Ovary (tissue), 7 donors: ENCODE measurements at regions not wholly inside any gene's neighbourhood (a gene's known extent, or its start where the extent isn't known, plus 50 kb on each side); places are given as distances from the start of the nearest gene placed in this dataset.
A peak's percentile ranks its signal among the peaks of the same experiment; 100 is the strongest.
"Not testable (repeated sequence)": the region's sequence is repeated elsewhere in the genome, so short reads cannot be mapped to it uniquely, and the experiment has no call there.

ENCODE experiments used
- DNase-seq, 5 donors: peaks; one replicate each; pipeline ENCODE4 v3.0.0-alpha.2; 2019 to 2020
- H3K27ac ChIP-seq, 2 donors: fragments of 200-600 bp; one replicate each; pipeline versions ENCODE4 v1.5.1 to v1.8.0; 2019 to 2022
- H3K27me3 ChIP-seq: fragments of 200-600 bp; one replicate; pipeline ENCODE4 v1.8.0; 2022
- H3K36me3 ChIP-seq: fragments of 200-600 bp; sonication (generic); one replicate; pipeline ENCODE4 v1.5.1; 2019
- H3K4me1 ChIP-seq: one replicate; pipeline ENCODE4 v1.8.1; 2013; ENCODE audit warnings: mild to moderate bottlenecking, moderate library complexity; ENCODE audit not compliant: insufficient read depth
- H3K4me3 ChIP-seq: fragments of 200-600 bp; sonication (generic); one replicate; pipeline ENCODE4 v1.5.1; 2017
- H3K9me3 ChIP-seq, 2 donors: fragments of 200-600 bp in 1 of 2; sonication (generic) in 1 of 2; one replicate each; pipeline versions ENCODE4 v1.5.1 to v1.8.1; 2013 to 2019; ENCODE audit warnings: mild to moderate bottlenecking in 1 of 2, moderate library complexity in 1 of 2
- EP300 ChIP-seq: sonication (generic); formaldehyde crosslinking; IDR thresholded peaks from one replicate; pipeline ENCODE4 v1.6.1; 2017; ENCODE audit warnings: antibody characterized with exemption
- POLR2A ChIP-seq: fragments of 450-650 bp; IDR thresholded peaks from one replicate; pipeline ENCODE4 v1.6.1; 2017; ENCODE audit warnings: antibody characterized with exemption, mild to moderate bottlenecking, moderate library complexity
- WGBS, 3 donors: extraction: QIAGEN DNeasy Blood & Tissue Kit in 1 of 3; methylation state at CpG; one replicate each; pipeline versions ENCODE4 v1.1.5 to v1.1.7; 2013 to 2017; 5-methylcytosine and 5-hydroxymethylcytosine counted together
- intact Hi-C, 4 donors: fragments of 100-400 bp; cut with DNase I; formaldehyde crosslinking; loops; one replicate each; pipeline versions ENCODE4 v1.11.0 to v1.15.1; 2022 to 2023
- TF ChIP-seq, protein P1 (sequence below), 3 donors: fragments of 450-650 bp in 2 of 3; fragments of 200-600 bp in 1 of 3; IDR thresholded peaks; one replicate each; pipeline versions ENCODE4 v1.5.1 to v1.8.0; 2016 to 2022; ENCODE audit warnings: antibody characterized with exemption in 3 of 3, mild to moderate bottlenecking in 1 of 3
- donor health status: DM: no; HTN: no; CAD: no; lungs with moderate emphysema.
- donor health status: DM: no; HTN: no; CAD: no.
- donor health status: Bipolar disorder and iron deficiency.
- donor health status: DM: no; HTN: no; CAD: no.
- donor health status: DM: yes; HTN: yes; CAD: no.

DNA sequence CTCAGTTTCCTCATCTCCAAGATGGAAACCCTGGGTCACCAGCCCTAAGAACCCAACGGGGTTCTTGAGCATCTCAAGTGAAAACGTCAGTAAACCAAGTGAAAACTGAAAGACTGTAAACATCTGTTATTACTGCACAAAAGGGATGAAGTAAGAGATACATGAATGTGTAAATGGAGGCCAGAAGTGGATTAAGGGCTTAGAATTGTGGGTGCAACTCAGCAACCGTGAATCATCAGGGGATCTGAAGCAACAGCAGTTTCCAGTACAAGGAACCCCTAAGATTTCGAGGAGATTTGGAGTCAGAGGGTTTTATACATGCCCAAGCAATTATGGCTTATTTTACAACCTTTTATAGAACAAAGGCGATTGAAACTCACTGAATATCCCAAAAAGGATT lies 95.7 kb upstream of the SVIL start:
- WGBS, 3 donors = 71 to 94% (median 81%) methylated on average over 5 of the region's 5 CpGs
- DNase-seq = no peak
- no peaks in the 10 kb centered on the region for H3K36me3 ChIP-seq
- H3K4me1 ChIP-seq = peaks cover 19% of the 10 kb centered on the region
- H3K9me3 ChIP-seq = no peaks in the 10 kb centered on the region
- H3K4me3 ChIP-seq = no peak overlapping the region
- H3K27me3 ChIP-seq = no peaks in the 10 kb centered on the region
- intact Hi-C loops = loop anchor here in 3 of 4 donors (10.0 kb wide), 4 partner anchors 86 to 206 kb away; no protein-coding TSS in a partner anchor
- TF ChIP-seq EP300 (no peak), POLR2A (no peak)
- TF ChIP-seq, protein P1, sequence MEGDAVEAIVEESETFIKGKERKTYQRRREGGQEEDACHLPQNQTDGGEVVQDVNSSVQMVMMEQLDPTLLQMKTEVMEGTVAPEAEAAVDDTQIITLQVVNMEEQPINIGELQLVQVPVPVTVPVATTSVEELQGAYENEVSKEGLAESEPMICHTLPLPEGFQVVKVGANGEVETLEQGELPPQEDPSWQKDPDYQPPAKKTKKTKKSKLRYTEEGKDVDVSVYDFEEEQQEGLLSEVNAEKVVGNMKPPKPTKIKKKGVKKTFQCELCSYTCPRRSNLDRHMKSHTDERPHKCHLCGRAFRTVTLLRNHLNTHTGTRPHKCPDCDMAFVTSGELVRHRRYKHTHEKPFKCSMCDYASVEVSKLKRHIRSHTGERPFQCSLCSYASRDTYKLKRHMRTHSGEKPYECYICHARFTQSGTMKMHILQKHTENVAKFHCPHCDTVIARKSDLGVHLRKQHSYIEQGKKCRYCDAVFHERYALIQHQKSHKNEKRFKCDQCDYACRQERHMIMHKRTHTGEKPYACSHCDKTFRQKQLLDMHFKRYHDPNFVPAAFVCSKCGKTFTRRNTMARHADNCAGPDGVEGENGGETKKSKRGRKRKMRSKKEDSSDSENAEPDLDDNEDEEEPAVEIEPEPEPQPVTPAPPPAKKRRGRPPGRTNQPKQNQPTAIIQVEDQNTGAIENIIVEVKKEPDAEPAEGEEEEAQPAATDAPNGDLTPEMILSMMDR (IDR thresholded peaks at IDR 0.05) = no peak
- no peak overlapping the region for H3K27ac ChIP-seq

DNA sequence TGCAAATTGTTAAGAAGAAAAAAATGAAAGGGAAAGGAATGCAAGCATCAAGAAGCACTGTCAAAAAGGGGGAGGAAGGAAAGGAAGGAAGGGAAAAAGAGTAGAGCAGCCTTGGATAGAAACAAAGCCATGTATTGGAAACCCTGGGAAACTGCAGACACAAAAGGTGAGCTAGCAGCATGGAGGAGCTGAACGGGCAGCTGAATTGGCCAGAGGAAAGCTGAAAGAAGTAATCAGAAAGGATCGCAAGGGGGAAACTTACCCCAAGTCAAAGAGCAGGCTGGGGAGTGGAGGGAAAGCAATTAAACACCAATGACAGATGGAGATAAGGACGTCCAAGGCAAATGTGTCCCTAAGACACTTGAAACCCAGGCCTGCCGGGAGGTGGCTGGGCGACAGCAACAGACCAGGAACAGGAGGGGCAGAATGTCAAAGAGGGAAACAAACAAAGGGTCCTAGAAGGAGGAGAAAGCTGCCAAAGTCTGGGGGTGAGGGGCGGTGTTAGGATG lies 93.8 kb upstream of the SVIL start:
- Histone ChIP-seq H3K27me3 (no peaks in the 10 kb centered on the region), H3K4me1 (peaks cover 24% of the 10 kb centered on the region), H3K4me3 (no peak overlapping the region), H3K9me3 (no peaks in the 10 kb centered on the region), H3K36me3 (no peaks in the 10 kb centered on the region), H3K27ac (no peak overlapping the region)
- WGBS, 3 donors = 48 to 55% (median 50%) methylated on average over 6 of the region's 6 CpGs
- no peak for TF ChIP-seq EP300
- TF ChIP-seq, protein P1 (IDR thresholded peaks at IDR 0.05) = no peak
- TF ChIP-seq POLR2A = no peak
- intact Hi-C loops = loop anchor here in 1 of 4 donors (10.0 kb wide), 1 partner anchor 64 kb away; no protein-coding TSS in a partner anchor
- no peak for DNase-seq

- not testable (repeated sequence) for H3K27ac ChIP-seq, H3K27me3 ChIP-seq, H3K9me3 ChIP-seq, H3K4me3 ChIP-seq, DNase-seq, H3K36me3 ChIP-seq
- intact Hi-C loops = loop anchor here in 1 of 4 donors (10.0 kb wide), 1 partner anchor 61 kb away; no protein-coding TSS in a partner anchor
- peaks cover 26% of the 10 kb centered on the region for H3K4me1 ChIP-seq
- WGBS, 3 donors = 80 to 86% (median 82%) methylated on average over 1 of the region's 1 CpG
These were observed 91.2 kb upstream of the SVIL start for GRCh38 chr10:29725927-29726326.

GRCh38 chr10:29725133-29725720 lies 90.5 kb upstream of the SVIL start:
- DNase-seq = no peak
- Histone ChIP-seq H3K4me1 (peaks cover 25% of the 10 kb centered on the region), H3K9me3 (no peaks in the 10 kb centered on the region), H3K27me3 (no peaks in the 10 kb centered on the region), H3K36me3 (no peaks in the 10 kb centered on the region), H3K4me3 (no peak overlapping the region), H3K27ac (peak overlapping the region in 1 of 2 donors; percentile 34)
- 25 to 29% (median 28%) methylated on average over 6 of the region's 6 CpGs for WGBS, 3 donors
- intact Hi-C loops = loop anchor here in 1 of 4 donors (10.0 kb wide), 1 partner anchor 60 kb away; no protein-coding TSS in a partner anchor
- no peak for TF ChIP-seq EP300
- TF ChIP-seq, protein P1 (IDR thresholded peaks at IDR 0.05) = no peak
- TF ChIP-seq POLR2A = no peak

- Histone ChIP-seq H3K4me3 (no peak overlapping the region), H3K36me3 (no peaks in the 10 kb centered on the region), H3K27ac (peak overlapping the region; percentile 18 to 62), H3K27me3 (no peaks in the 10 kb centered on the region), H3K4me1 (peaks cover 26% of the 10 kb centered on the region), H3K9me3 (no peaks in the 10 kb centered on the region)
- intact Hi-C loops = loop anchor here in 1 of 4 donors (10.0 kb wide), 1 partner anchor 59 kb away; no protein-coding TSS in a partner anchor
- WGBS, 3 donors = 18 to 31% (median 26%) methylated on average over 2 of the region's 2 CpGs
- no peak for DNase-seq
- no peak for TF ChIP-seq EP300
- TF ChIP-seq, protein P1 (IDR thresholded peaks at IDR 0.05) = no peak
- no peak for TF ChIP-seq POLR2A
These were observed 89.0 kb upstream of the SVIL start for GRCh38 chr10:29723726-29724125.
